Stimulated activated CD4-positive, alpha-beta T cell treated with anti-CD3 and anti-CD28 coated beads, Interleukin-2, amount 100 ng/mL, for 24 hours (primary cell): ENCODE measurements at regions not wholly inside any gene's neighbourhood (a gene's known extent, or its start where the extent isn't known, plus 50 kb on each side); places are given as distances from the start of the nearest gene placed in this dataset.

Experiments
- DNase-seq, 2 donors: peaks; one replicate each; pipeline ENCODE4 v3.0.0-alpha.2; 2020

- DNase-seq = no peak
These were observed 75.8 kb downstream of the CCDC34 start for GRCh38 chr11:27287205-27287604.

GRCh38 chr11:27285761-27286160, 77.3 kb downstream of the CCDC34 start:
- no peak for DNase-seq

GRCh38 chr11:27282806-27283205, 80.2 kb downstream of the CCDC34 start:
- DNase-seq = no peak

- DNase-seq = no peak
These were observed 81.0 kb downstream of the CCDC34 start for GRCh38 chr11:27281740-27282590.

GRCh38 chr11:27281276-27281675, 81.7 kb downstream of the CCDC34 start:
- no peak for DNase-seq

- DNase-seq = no peak
These were observed 82.9 kb downstream of the CCDC34 start for GRCh38 chr11:27280140-27280539.

- DNase-seq = no peak
These were observed 83.6 kb downstream of the CCDC34 start for GRCh38 chr11:27279460-27279859.

GRCh38 chr11:27277843-27278242, 85.2 kb downstream of the CCDC34 start:
- DNase-seq = no peak

GRCh38 chr11:27276141-27276540, 86.9 kb downstream of the CCDC34 start:
- DNase-seq = no peak

GRCh38 chr11:27274854-27275395, 88.1 kb downstream of the CCDC34 start:
- DNase-seq = no peak

- no peak for DNase-seq
These were observed 96.9 kb downstream of the CCDC34 start for GRCh38 chr11:27266125-27266524.

GRCh38 chr11:27263986-27264385, 99.0 kb downstream of the CCDC34 start:
- DNase-seq = no peak

GRCh38 chr11:27263046-27263445, 100.0 kb downstream of the CCDC34 start:
- DNase-seq = no peak

- no peak for DNase-seq
These were observed 107.6 kb downstream of the CCDC34 start for GRCh38 chr11:27255447-27255828.

GRCh38 chr11:27254744-27255446, 108.1 kb downstream of the CCDC34 start:
- no peak for DNase-seq

GRCh38 chr11:27253224-27253623, 109.8 kb downstream of the CCDC34 start:
- no peak for DNase-seq

- no peak for DNase-seq
These were observed 111.9 kb downstream of the CCDC34 start for GRCh38 chr11:27250867-27251665.

GRCh38 chr11:27248576-27249509, 114.2 kb downstream of the CCDC34 start:
- DNase-seq = no peak

- DNase-seq = no peak
These were observed 115.4 kb downstream of the CCDC34 start for GRCh38 chr11:27247660-27248059.

- no peak for DNase-seq
These were observed 116.1 kb downstream of the CCDC34 start for GRCh38 chr11:27246925-27247324.

- no peak for DNase-seq
These were observed 118.1 kb downstream of the CCDC34 start for GRCh38 chr11:27244900-27245299.

- no peak for DNase-seq
These were observed 120.4 kb downstream of the CCDC34 start for GRCh38 chr11:27242591-27242990.
